Dendritic cell treated with granulocyte-macrophage colony-stimulating factor and Interleukin-4, amounts not matched to agents 40 ng/mL and 50 ng/mL, for 4 days (primary cell): ENCODE measurements at regions not wholly inside any gene's neighbourhood (a gene's known extent, or its start where the extent isn't known, plus 50 kb on each side); places are given as distances from the start of the nearest gene placed in this dataset.
"Not testable (repeated sequence)": the region's sequence is repeated elsewhere in the genome, so short reads cannot be mapped to it uniquely, and the experiment has no call there.

ENCODE experiments used
- H3K27ac Mint-ChIP-seq: one replicate; pipeline ENCODE4 v1.8.0; 2022; ENCODE audit warnings: mild to moderate bottlenecking, mixed read lengths
- H3K27me3 Mint-ChIP-seq: one replicate; pipeline ENCODE4 v1.8.0; 2022; ENCODE audit warnings: mild to moderate bottlenecking, mixed read lengths
- H3K36me3 Mint-ChIP-seq: one replicate; pipeline ENCODE4 v1.8.0; 2022; ENCODE audit warnings: low read depth, mixed read lengths
- H3K4me1 Mint-ChIP-seq: one replicate; pipeline ENCODE4 v1.8.0; 2022; ENCODE audit warnings: low read depth, mixed read lengths
- H3K4me3 Mint-ChIP-seq: one replicate; pipeline ENCODE4 v1.8.0; 2022; ENCODE audit warnings: mild to moderate bottlenecking, moderate library complexity, mixed read lengths
- H3K9me3 Mint-ChIP-seq: one replicate; pipeline ENCODE4 v1.8.0; 2022; ENCODE audit warnings: mixed read lengths
- intact Hi-C: fragments of 100-400 bp; cut with micrococcal nuclease; formaldehyde crosslinking; loops from one replicate; pipeline ENCODE4 v1.15.0; 2022

GRCh38 chr5:87746341-87746740 lies 333.6 kb upstream of the CCNH start:
- no peaks in the 10 kb centered on the region for H3K9me3 Mint-ChIP-seq
- H3K4me3 Mint-ChIP-seq = no peak overlapping the region
- H3K36me3 Mint-ChIP-seq = no peaks in the 10 kb centered on the region
- H3K27ac Mint-ChIP-seq = no peak overlapping the region
- intact Hi-C loops = no loop called here
- H3K4me1 Mint-ChIP-seq = no peaks in the 10 kb centered on the region
- H3K27me3 Mint-ChIP-seq = no peaks in the 10 kb centered on the region

- H3K4me3 Mint-ChIP-seq = no peak overlapping the region
- intact Hi-C loops = no loop called here
- no peak overlapping the region for H3K27ac Mint-ChIP-seq
- H3K9me3 Mint-ChIP-seq = no peaks in the 10 kb centered on the region
- no peaks in the 10 kb centered on the region for H3K36me3 Mint-ChIP-seq
- no peaks in the 10 kb centered on the region for H3K27me3 Mint-ChIP-seq
- H3K4me1 Mint-ChIP-seq = no peaks in the 10 kb centered on the region
Measured at GRCh38 chr5:87741881-87742280, 329.2 kb upstream of the CCNH start.

GRCh38 chr5:87735923-87736322 lies 323.2 kb upstream of the CCNH start:
- intact Hi-C loops = no loop called here
- no peaks in the 10 kb centered on the region for H3K27me3 Mint-ChIP-seq

GRCh38 chr5:87733897-87734296 lies 321.2 kb upstream of the CCNH start:
- no peaks in the 10 kb centered on the region for H3K9me3 Mint-ChIP-seq
- intact Hi-C loops = no loop called here
- H3K27ac Mint-ChIP-seq = no peak overlapping the region
- H3K4me1 Mint-ChIP-seq = no peaks in the 10 kb centered on the region
- H3K36me3 Mint-ChIP-seq = no peaks in the 10 kb centered on the region
- no peak overlapping the region for H3K4me3 Mint-ChIP-seq
- no peaks in the 10 kb centered on the region for H3K27me3 Mint-ChIP-seq

More at GRCh38 chr5:87735923-87736322, 323.2 kb upstream of the CCNH start:
- Mint-ChIP-seq H3K9me3 (no peaks in the 10 kb centered on the region), H3K4me1 (no peaks in the 10 kb centered on the region), H3K36me3 (no peaks in the 10 kb centered on the region), H3K4me3 (no peak overlapping the region), H3K27ac (no peak overlapping the region)

GRCh38 chr5:87732875-87733768 lies 320.4 kb upstream of the CCNH start:
- no peak overlapping the region for H3K27ac Mint-ChIP-seq
- H3K4me3 Mint-ChIP-seq = no peak overlapping the region
- intact Hi-C loops = no loop called here
- H3K4me1 Mint-ChIP-seq = no peaks in the 10 kb centered on the region
- no peaks in the 10 kb centered on the region for H3K9me3 Mint-ChIP-seq
- H3K36me3 Mint-ChIP-seq = no peaks in the 10 kb centered on the region
- H3K27me3 Mint-ChIP-seq = no peaks in the 10 kb centered on the region

GRCh38 chr5:87729781-87730180 lies 317.1 kb upstream of the CCNH start:
- Mint-ChIP-seq H3K27ac (no peak overlapping the region), H3K4me3 (no peak overlapping the region), H3K27me3 (no peaks in the 10 kb centered on the region), H3K4me1 (no peaks in the 10 kb centered on the region), H3K9me3 (no peaks in the 10 kb centered on the region), H3K36me3 (no peaks in the 10 kb centered on the region)
- intact Hi-C loops = no loop called here

- Mint-ChIP-seq H3K4me1 (no peaks in the 10 kb centered on the region), H3K4me3 (no peak overlapping the region), H3K27me3 (no peaks in the 10 kb centered on the region), H3K27ac (no peak overlapping the region), H3K9me3 (peaks cover 23% of the 10 kb centered on the region), H3K36me3 (no peaks in the 10 kb centered on the region)
- intact Hi-C loops = no loop called here
Measured at GRCh38 chr5:87722286-87722685, 309.6 kb upstream of the CCNH start.

- H3K9me3 Mint-ChIP-seq = peaks cover 23% of the 10 kb centered on the region
- H3K4me1 Mint-ChIP-seq, intact Hi-C loops, H3K36me3 Mint-ChIP-seq, H3K27me3 Mint-ChIP-seq, H3K27ac Mint-ChIP-seq, H3K4me3 Mint-ChIP-seq: not testable (repeated sequence)
Measured at GRCh38 chr5:87718224-87718925, 305.6 kb upstream of the CCNH start.

- H3K9me3 Mint-ChIP-seq = peaks cover 23% of the 10 kb centered on the region
- no peaks in the 10 kb centered on the region for H3K4me1 Mint-ChIP-seq
- no peak overlapping the region for H3K27ac Mint-ChIP-seq
- no peaks in the 10 kb centered on the region for H3K27me3 Mint-ChIP-seq
- no peak overlapping the region for H3K4me3 Mint-ChIP-seq
- intact Hi-C loops = no loop called here
- no peaks in the 10 kb centered on the region for H3K36me3 Mint-ChIP-seq
Measured at GRCh38 chr5:87717761-87718160, 305.0 kb upstream of the CCNH start.

- Mint-ChIP-seq H3K9me3 (peaks cover 20% of the 10 kb centered on the region), H3K27ac (no peak overlapping the region), H3K4me1 (no peaks in the 10 kb centered on the region), H3K4me3 (no peak overlapping the region), H3K36me3 (no peaks in the 10 kb centered on the region), H3K27me3 (no peaks in the 10 kb centered on the region)
- intact Hi-C loops = no loop called here
Measured at GRCh38 chr5:87705876-87706275, 293.1 kb upstream of the CCNH start.

- no peak overlapping the region for H3K27ac Mint-ChIP-seq
- H3K4me3 Mint-ChIP-seq = no peak overlapping the region
- H3K4me1 Mint-ChIP-seq = no peaks in the 10 kb centered on the region
Measured at GRCh38 chr5:87686975-87687374, 274.2 kb upstream of the CCNH start.

GRCh38 chr5:87686018-87686417 lies 273.3 kb upstream of the CCNH start:
- H3K9me3 Mint-ChIP-seq = peaks cover 21% of the 10 kb centered on the region
- H3K4me3 Mint-ChIP-seq = no peak overlapping the region
- H3K4me1 Mint-ChIP-seq = no peaks in the 10 kb centered on the region
- H3K36me3 Mint-ChIP-seq = no peaks in the 10 kb centered on the region
- H3K27ac Mint-ChIP-seq = no peak overlapping the region
- H3K27me3 Mint-ChIP-seq = no peaks in the 10 kb centered on the region
- intact Hi-C loops = no loop called here

More at GRCh38 chr5:87686975-87687374, 274.2 kb upstream of the CCNH start:
- Mint-ChIP-seq H3K36me3 (no peaks in the 10 kb centered on the region), H3K9me3 (peaks cover 30% of the 10 kb centered on the region), H3K27me3 (no peaks in the 10 kb centered on the region)
- intact Hi-C loops = no loop called here

- no peaks in the 10 kb centered on the region for H3K9me3 Mint-ChIP-seq
- no peaks in the 10 kb centered on the region for H3K36me3 Mint-ChIP-seq
- intact Hi-C loops = no loop called here
- H3K27me3 Mint-ChIP-seq = no peaks in the 10 kb centered on the region
- H3K27ac Mint-ChIP-seq = no peak overlapping the region
- no peaks in the 10 kb centered on the region for H3K4me1 Mint-ChIP-seq
- no peak overlapping the region for H3K4me3 Mint-ChIP-seq
Measured at GRCh38 chr5:87674235-87674634, 261.5 kb upstream of the CCNH start.

GRCh38 chr5:87671146-87671545 lies 258.4 kb upstream of the CCNH start:
- Mint-ChIP-seq H3K9me3 (no peaks in the 10 kb centered on the region), H3K4me3 (no peak overlapping the region), H3K27ac (no peak overlapping the region), H3K4me1 (no peaks in the 10 kb centered on the region), H3K36me3 (no peaks in the 10 kb centered on the region), H3K27me3 (no peaks in the 10 kb centered on the region)
- intact Hi-C loops = no loop called here
